ENCODE measurements at regions not wholly inside any gene's neighbourhood (a gene's known extent, or its start where the extent isn't known, plus 50 kb on each side); places are given as distances from the start of the nearest gene placed in this dataset.
"Not testable (repeated sequence)": the region's sequence is repeated elsewhere in the genome, so short reads cannot be mapped to it uniquely, and the experiment has no call there.

- DNase-seq (ENCODE audit: low read depth, low spot score), result no peak
- no peak for TF ChIP-seq CTCF (IDR thresholded peaks at IDR 0.05; ENCODE audit: low read depth, low read length)
- no peaks in the 10 kb centered on the region for H3K9me3 ChIP-seq (ENCODE audit: control insufficient read depth, insufficient read depth, low read length)
- H3K27ac ChIP-seq (ENCODE audit: low read depth, low read length), result no peak overlapping the region
- ChIA-PET CTCF (no interaction called here), POLR2A (no interaction called here)
- no peak overlapping the region for H3K4me3 ChIP-seq (ENCODE audit: low read depth, low read length)
- no peaks in the 10 kb centered on the region for H3K27me3 ChIP-seq (ENCODE audit: control insufficient read depth, insufficient read depth, low read length)
Observed at GRCh38 chr3:144840866-144841265, 869.2 kb downstream of the DIPK2A start.

GRCh38 chr3:144843099-144843498, 871.5 kb downstream of the DIPK2A start:
- Histone ChIP-seq H3K27ac (ENCODE audit: low read depth, low read length) (no peak overlapping the region), H3K9me3 (ENCODE audit: control insufficient read depth, insufficient read depth, low read length) (no peaks in the 10 kb centered on the region), H3K4me3 (ENCODE audit: low read depth, low read length) (no peak overlapping the region), H3K27me3 (ENCODE audit: control insufficient read depth, insufficient read depth, low read length) (no peaks in the 10 kb centered on the region)
- ChIA-PET CTCF (no interaction called here), POLR2A (no interaction called here)
- no peak for DNase-seq (ENCODE audit: low read depth, low spot score)
- peak; percentile 26 for TF ChIP-seq CTCF (IDR thresholded peaks at IDR 0.05; ENCODE audit: low read depth, low read length)

DNA sequence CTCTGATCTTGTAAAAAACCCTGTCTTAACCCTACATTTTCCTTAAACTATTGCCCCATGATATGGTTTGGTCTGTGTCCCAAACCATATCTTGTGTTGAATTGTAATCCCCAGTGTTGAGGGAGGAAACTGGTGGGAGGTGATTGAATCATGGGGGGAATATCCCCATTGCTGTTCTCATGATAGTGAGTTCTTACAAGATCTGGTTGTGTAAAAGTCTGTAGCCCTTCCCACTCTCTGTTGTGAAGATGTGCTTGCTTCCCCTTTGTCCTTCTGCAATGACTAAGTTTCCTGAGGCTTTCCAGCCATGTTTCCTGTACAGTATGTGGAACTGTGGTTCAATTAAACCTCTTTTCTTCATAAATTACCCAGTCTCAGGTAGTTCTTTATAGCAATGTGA, 881.4 kb downstream of the DIPK2A start:
- Histone ChIP-seq H3K4me3 (ENCODE audit: low read depth, low read length) (no peak overlapping the region), H3K27me3 (ENCODE audit: control insufficient read depth, insufficient read depth, low read length) (no peaks in the 10 kb centered on the region), H3K27ac (ENCODE audit: low read depth, low read length) (no peak overlapping the region), H3K9me3 (ENCODE audit: control insufficient read depth, insufficient read depth, low read length) (no peaks in the 10 kb centered on the region)
- ChIA-PET POLR2A (no interaction called here), CTCF (no interaction called here)
- no peak for DNase-seq (ENCODE audit: low read depth, low spot score)
- no peak for TF ChIP-seq CTCF (IDR thresholded peaks at IDR 0.05; ENCODE audit: low read depth, low read length)

GRCh38 chr3:144854020-144854419, 882.4 kb downstream of the DIPK2A start:
- H3K9me3 ChIP-seq (ENCODE audit: control insufficient read depth, insufficient read depth, low read length); H3K27ac ChIP-seq (ENCODE audit: low read depth, low read length); DNase-seq (ENCODE audit: low read depth, low spot score); H3K4me3 ChIP-seq (ENCODE audit: low read depth, low read length); CTCF ChIA-PET; H3K27me3 ChIP-seq (ENCODE audit: control insufficient read depth, insufficient read depth, low read length); POLR2A ChIA-PET: not testable (repeated sequence)

- Histone ChIP-seq H3K9me3 (ENCODE audit: control insufficient read depth, insufficient read depth, low read length) (no peaks in the 10 kb centered on the region), H3K4me3 (ENCODE audit: low read depth, low read length) (no peak overlapping the region), H3K27me3 (ENCODE audit: control insufficient read depth, insufficient read depth, low read length) (no peaks in the 10 kb centered on the region), H3K27ac (ENCODE audit: low read depth, low read length) (no peak overlapping the region)
- DNase-seq (ENCODE audit: low read depth, low spot score), result no peak
- ChIA-PET POLR2A (no interaction called here), CTCF (no interaction called here)
- no peak for TF ChIP-seq CTCF (IDR thresholded peaks at IDR 0.05; ENCODE audit: low read depth, low read length)
Observed at GRCh38 chr3:144859161-144859560, 887.5 kb downstream of the DIPK2A start.

GRCh38 chr3:144864646-144865045, 893.0 kb downstream of the DIPK2A start:
- POLR2A ChIA-PET, result no interaction called here
- CTCF ChIA-PET, result no interaction called here
- H3K9me3 ChIP-seq (ENCODE audit: control insufficient read depth, insufficient read depth, low read length), result no peaks in the 10 kb centered on the region
- no peak for TF ChIP-seq CTCF (IDR thresholded peaks at IDR 0.05; ENCODE audit: low read depth, low read length)
- no peaks in the 10 kb centered on the region for H3K27me3 ChIP-seq (ENCODE audit: control insufficient read depth, insufficient read depth, low read length)
- H3K4me3 ChIP-seq (ENCODE audit: low read depth, low read length), result no peak overlapping the region
- no peak overlapping the region for H3K27ac ChIP-seq (ENCODE audit: low read depth, low read length)
- no peak for DNase-seq (ENCODE audit: low read depth, low spot score)
